Progenitor cell of endocrine pancreas (in vitro differentiated cells): ENCODE measurements at regions not wholly inside any gene's neighbourhood (a gene's known extent, or its start where the extent isn't known, plus 50 kb on each side); places are given as distances from the start of the nearest gene placed in this dataset.

ENCODE experiments used
- DNase-seq: peaks from one replicate; pipeline ENCODE4 v3.0.0; 2021; ENCODE audit warnings: low spot score; ENCODE audit not compliant: unreplicated experiment
- H3K27ac Mint-ChIP-seq: 2 replicates; pipeline ENCODE4 v1.8.0; 2021; ENCODE audit warnings: mild to moderate bottlenecking, moderate library complexity, mixed read lengths
- H3K27me3 Mint-ChIP-seq: 2 replicates; pipeline ENCODE4 v1.8.0; 2021; ENCODE audit warnings: mixed read lengths
- H3K36me3 Mint-ChIP-seq: 2 replicates; pipeline ENCODE4 v1.8.0; 2022; ENCODE audit warnings: mixed read lengths; ENCODE audit not compliant: insufficient read depth
- H3K4me1 Mint-ChIP-seq: 2 replicates; pipeline ENCODE4 v1.8.0; 2021; ENCODE audit warnings: low read depth, mixed read lengths
- H3K4me3 Mint-ChIP-seq: 2 replicates; pipeline ENCODE4 v1.8.0; 2021; ENCODE audit warnings: low read depth, mild to moderate bottlenecking, moderate library complexity, mixed read lengths
- H3K9me3 Mint-ChIP-seq: 2 replicates; pipeline ENCODE4 v1.8.0; 2021; ENCODE audit warnings: low read depth, mixed read lengths
- TF ChIP-seq, protein P1 (sequence below): fragments of 200-600 bp; sonication (generic); IDR thresholded peaks from one replicate; pipeline ENCODE4 v1.5.0; 2021; ENCODE audit warnings: antibody characterized with exemption, mild to moderate bottlenecking; ENCODE audit not compliant: unreplicated experiment

DNA sequence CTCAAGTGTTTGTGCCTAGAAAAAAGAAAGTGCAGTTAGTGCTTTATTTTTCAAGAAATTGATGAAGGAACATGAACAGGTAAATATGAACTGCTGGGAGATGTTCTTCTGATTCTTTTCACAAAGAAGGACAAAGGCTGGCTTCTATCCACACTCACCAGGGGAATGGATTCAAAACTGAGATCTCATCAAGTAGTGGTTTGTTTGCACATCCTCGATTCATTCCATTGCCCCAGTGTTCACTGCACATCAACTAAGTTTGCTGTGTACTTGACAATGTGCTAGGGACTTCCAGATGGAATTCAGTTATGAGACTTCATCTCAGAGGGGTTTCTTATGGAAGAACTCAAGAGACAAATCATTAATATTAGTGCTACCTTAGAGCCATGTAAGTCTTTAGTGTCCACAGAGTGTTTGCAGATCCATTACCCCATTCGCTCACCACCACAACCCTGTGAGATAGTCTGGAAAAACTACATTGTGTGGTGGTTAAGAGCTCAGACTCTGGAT, 332.9 kb upstream of the PPP2R3A start:
- no peaks in the 10 kb centered on the region for H3K36me3 Mint-ChIP-seq
- H3K9me3 Mint-ChIP-seq: no peaks in the 10 kb centered on the region
- H3K27me3 Mint-ChIP-seq: peaks cover 5% of the 10 kb centered on the region
- DNase-seq: no peak
- H3K4me3 Mint-ChIP-seq: no peak overlapping the region
- no peaks in the 10 kb centered on the region for H3K4me1 Mint-ChIP-seq
- TF ChIP-seq, protein P1, sequence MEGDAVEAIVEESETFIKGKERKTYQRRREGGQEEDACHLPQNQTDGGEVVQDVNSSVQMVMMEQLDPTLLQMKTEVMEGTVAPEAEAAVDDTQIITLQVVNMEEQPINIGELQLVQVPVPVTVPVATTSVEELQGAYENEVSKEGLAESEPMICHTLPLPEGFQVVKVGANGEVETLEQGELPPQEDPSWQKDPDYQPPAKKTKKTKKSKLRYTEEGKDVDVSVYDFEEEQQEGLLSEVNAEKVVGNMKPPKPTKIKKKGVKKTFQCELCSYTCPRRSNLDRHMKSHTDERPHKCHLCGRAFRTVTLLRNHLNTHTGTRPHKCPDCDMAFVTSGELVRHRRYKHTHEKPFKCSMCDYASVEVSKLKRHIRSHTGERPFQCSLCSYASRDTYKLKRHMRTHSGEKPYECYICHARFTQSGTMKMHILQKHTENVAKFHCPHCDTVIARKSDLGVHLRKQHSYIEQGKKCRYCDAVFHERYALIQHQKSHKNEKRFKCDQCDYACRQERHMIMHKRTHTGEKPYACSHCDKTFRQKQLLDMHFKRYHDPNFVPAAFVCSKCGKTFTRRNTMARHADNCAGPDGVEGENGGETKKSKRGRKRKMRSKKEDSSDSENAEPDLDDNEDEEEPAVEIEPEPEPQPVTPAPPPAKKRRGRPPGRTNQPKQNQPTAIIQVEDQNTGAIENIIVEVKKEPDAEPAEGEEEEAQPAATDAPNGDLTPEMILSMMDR: no peak
- H3K27ac Mint-ChIP-seq: no peak overlapping the region

DNA sequence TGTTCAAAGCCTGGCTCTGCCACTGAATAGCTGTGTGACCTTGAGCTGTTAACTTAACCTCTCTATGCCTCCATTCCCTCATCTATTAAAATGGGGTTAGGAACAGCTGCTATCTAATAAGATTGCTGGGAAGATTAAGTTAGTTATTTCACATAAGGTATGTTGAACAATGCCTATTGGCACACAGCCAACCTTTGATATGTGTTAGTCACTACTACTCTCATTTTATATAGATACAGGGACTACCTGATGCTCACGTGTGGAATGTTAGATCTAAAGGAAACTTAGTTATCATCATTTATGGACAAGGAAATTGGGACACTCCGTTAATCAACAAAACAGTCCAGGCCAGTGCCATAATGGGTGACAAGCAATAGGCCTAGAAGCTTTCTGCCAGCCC, 332.4 kb upstream of the PPP2R3A start:
- H3K27me3 Mint-ChIP-seq: peaks cover 5% of the 10 kb centered on the region
- no peaks in the 10 kb centered on the region for H3K4me1 Mint-ChIP-seq
- no peak overlapping the region for H3K27ac Mint-ChIP-seq
- TF ChIP-seq, protein P1: no peak
- no peaks in the 10 kb centered on the region for H3K9me3 Mint-ChIP-seq
- no peak for DNase-seq
- no peak overlapping the region for H3K4me3 Mint-ChIP-seq
- H3K36me3 Mint-ChIP-seq: no peaks in the 10 kb centered on the region

DNA sequence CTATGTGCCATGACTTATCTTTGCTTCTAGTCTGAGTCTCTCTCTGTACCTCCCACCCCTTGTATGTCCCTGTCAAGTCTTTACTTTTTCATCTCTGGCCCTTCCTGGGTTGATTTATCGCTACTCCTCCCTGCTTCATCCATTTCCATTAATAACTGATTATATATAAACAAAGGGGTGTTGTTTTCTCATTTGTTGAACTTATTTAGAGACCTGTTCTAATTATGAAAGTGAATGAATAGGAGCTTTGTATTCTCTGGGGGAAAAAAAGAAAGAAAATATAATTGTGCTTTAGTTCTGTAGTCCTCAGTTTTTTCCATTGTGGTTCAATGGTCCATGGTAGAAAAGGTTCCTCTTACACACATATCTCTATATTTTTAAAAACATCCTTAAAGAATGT, 328.9 kb upstream of the PPP2R3A start:
- Mint-ChIP-seq H3K4me1 (no peaks in the 10 kb centered on the region), H3K27ac (no peak overlapping the region), H3K27me3 (peaks cover 3% of the 10 kb centered on the region)

DNA sequence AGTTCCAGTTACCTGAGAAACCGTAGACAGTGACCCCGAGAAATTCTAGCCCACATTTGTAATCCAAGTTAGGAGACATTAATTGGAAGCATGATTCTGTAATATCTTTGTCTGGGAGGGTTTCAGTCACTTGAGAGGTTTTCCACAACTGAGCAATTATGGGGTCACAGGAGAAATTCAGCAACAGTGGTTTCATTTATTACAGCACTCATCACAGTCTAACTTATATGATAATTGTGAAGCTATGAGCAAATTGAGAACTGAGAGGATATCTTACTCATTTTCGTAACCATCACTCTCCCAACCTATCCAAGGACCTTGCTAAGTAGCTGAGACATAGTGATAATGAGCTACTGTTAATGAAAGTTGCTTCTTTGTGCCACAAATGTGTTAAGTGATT, 328.5 kb upstream of the PPP2R3A start:
- no peaks in the 10 kb centered on the region for H3K36me3 Mint-ChIP-seq
- no peaks in the 10 kb centered on the region for H3K9me3 Mint-ChIP-seq
- TF ChIP-seq, protein P1: no peak
- no peak overlapping the region for H3K4me3 Mint-ChIP-seq
- peaks cover 3% of the 10 kb centered on the region for H3K27me3 Mint-ChIP-seq
- H3K27ac Mint-ChIP-seq: no peak overlapping the region
- no peak for DNase-seq
- H3K4me1 Mint-ChIP-seq: no peaks in the 10 kb centered on the region

More for the DNA sequence above, 328.9 kb upstream of the PPP2R3A start:
- Mint-ChIP-seq H3K9me3 (no peaks in the 10 kb centered on the region), H3K4me3 (no peak overlapping the region), H3K36me3 (no peaks in the 10 kb centered on the region)
- no peak for DNase-seq
- TF ChIP-seq, protein P1: no peak

DNA sequence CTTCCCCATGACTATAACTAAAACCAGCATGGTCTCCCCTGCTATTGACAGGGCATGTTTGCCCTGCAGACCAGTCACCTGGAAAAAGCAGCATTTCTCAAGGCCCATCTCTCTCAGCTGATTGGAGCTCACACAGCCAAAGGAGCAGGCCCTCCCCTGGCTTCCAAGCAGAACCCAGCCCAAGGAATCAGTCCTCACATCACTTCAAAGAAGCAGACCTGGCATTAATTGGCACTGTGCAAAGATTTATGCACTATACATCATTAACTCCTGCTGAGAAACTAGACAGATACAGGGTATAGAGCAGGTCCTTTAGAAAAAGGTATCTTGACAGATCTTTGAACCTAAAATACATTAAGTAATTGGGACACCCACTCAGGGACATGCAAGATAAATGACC, 323.8 kb upstream of the PPP2R3A start:
- no peak overlapping the region for H3K4me3 Mint-ChIP-seq
- H3K9me3 Mint-ChIP-seq: peaks cover 8% of the 10 kb centered on the region
- H3K27ac Mint-ChIP-seq: no peak overlapping the region
- TF ChIP-seq, protein P1: no peak
- H3K36me3 Mint-ChIP-seq: no peaks in the 10 kb centered on the region
- no peaks in the 10 kb centered on the region for H3K4me1 Mint-ChIP-seq
- no peak for DNase-seq
- H3K27me3 Mint-ChIP-seq: peaks cover 3% of the 10 kb centered on the region
